Gastroesophageal sphincter (tissue), 4 donors: ENCODE measurements at regions not wholly inside any gene's neighbourhood (a gene's known extent, or its start where the extent isn't known, plus 50 kb on each side); places are given as distances from the start of the nearest gene placed in this dataset.
"Not testable (repeated sequence)": the region's sequence is repeated elsewhere in the genome, so short reads cannot be mapped to it uniquely, and the experiment has no call there.

Experiments used
- ATAC-seq: fragments of 150-250 bp; one replicate; pipeline ENCODE4 v1.9.1; 2016; ENCODE audit warnings: mild to moderate bottlenecking, moderate library complexity
- H3K27ac ChIP-seq, 4 donors: fragments of 200-600 bp; sonication (generic) in 3 of 4; 1 replicate in 3 of 4; 2 replicates in 1 of 4; pipeline ENCODE4 v1.5.1; 2016 to 2019
- H3K27me3 ChIP-seq: fragments of 200-600 bp; sonication (generic); one replicate; pipeline ENCODE4 v1.5.1; 2019
- H3K36me3 ChIP-seq, 2 donors: fragments of 200-600 bp; sonication (generic); one replicate each; pipeline ENCODE4 v1.5.1; 2019; ENCODE audit warnings: control low read depth in 1 of 2
- H3K4me1 ChIP-seq, 3 donors: fragments of 200-600 bp; sonication (generic); 1 replicate in 2 of 3; 2 replicates in 1 of 3; pipeline ENCODE4 v1.5.1; 2016 to 2019; ENCODE audit warnings: control low read depth in 2 of 3
- H3K4me3 ChIP-seq, 2 donors: fragments of 200-600 bp; sonication (generic); one replicate each; pipeline ENCODE4 v1.5.1; 2019; ENCODE audit warnings: mild to moderate bottlenecking in 1 of 2, moderate library complexity in 1 of 2
- H3K9me3 ChIP-seq, 3 donors: fragments of 200-600 bp; sonication (generic); one replicate each; pipeline ENCODE4 v1.5.1; 2017 to 2019; ENCODE audit warnings: control low read depth in 2 of 3
- EP300 ChIP-seq: sonication (generic); formaldehyde crosslinking; IDR thresholded peaks from one replicate; pipeline ENCODE4 v1.6.1; 2017; ENCODE audit warnings: antibody characterized with exemption, mild to moderate bottlenecking
- POLR2A ChIP-seq, 2 donors: fragments of 450-650 bp; IDR thresholded peaks; one replicate each; pipeline ENCODE4 v1.6.1; 2017; ENCODE audit warnings: antibody characterized with exemption in 2 of 2, mild to moderate bottlenecking in 2 of 2, moderate library complexity in 1 of 2
- POLR2AphosphoS5 ChIP-seq: sonication (generic); formaldehyde crosslinking; IDR thresholded peaks from one replicate; pipeline ENCODE4 v1.6.1; 2017; ENCODE audit warnings: antibody characterized with exemption
- WGBS, 2 donors: methylation state at CpG; one replicate each; pipeline ENCODE4 v1.1.5; 2018; ENCODE audit warnings: low coverage in 1 of 2; 5-methylcytosine and 5-hydroxymethylcytosine counted together
- TF ChIP-seq, protein P1 (sequence below), 4 experiments: fragments of 200-600 bp in 2 of 4; fragments of 450-650 bp in 2 of 4; sonication (generic) in 1 of 4; IDR thresholded peaks; one replicate each; pipeline ENCODE4 v1.5.1; 2017 to 2019; ENCODE audit warnings: antibody characterized with exemption in 4 of 4, mild to moderate bottlenecking in 2 of 4, moderate library complexity in 2 of 4

DNA sequence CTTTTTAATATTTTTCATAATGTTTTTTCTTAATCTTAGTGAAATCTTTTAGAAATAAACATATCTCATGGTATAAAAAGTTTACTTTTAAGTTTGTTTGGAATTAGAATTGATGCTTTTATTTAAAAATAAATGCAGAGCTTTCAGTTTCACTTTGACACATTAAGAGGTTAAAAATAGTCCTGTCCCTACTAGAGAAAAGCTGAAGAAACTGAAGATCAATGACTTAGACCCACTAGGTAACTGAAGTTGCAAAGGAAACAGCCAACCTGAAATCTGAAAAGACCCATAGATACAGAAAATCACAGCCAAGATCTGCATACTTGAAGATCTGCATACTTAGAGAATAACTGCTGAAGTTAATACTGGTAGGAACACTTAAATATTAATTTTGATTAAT, 237.6 kb downstream of the RAP2B start:
- H3K36me3 ChIP-seq = no peaks in the 10 kb centered on the region
- no peak for TF ChIP-seq POLR2AphosphoS5
- TF ChIP-seq, protein P1, sequence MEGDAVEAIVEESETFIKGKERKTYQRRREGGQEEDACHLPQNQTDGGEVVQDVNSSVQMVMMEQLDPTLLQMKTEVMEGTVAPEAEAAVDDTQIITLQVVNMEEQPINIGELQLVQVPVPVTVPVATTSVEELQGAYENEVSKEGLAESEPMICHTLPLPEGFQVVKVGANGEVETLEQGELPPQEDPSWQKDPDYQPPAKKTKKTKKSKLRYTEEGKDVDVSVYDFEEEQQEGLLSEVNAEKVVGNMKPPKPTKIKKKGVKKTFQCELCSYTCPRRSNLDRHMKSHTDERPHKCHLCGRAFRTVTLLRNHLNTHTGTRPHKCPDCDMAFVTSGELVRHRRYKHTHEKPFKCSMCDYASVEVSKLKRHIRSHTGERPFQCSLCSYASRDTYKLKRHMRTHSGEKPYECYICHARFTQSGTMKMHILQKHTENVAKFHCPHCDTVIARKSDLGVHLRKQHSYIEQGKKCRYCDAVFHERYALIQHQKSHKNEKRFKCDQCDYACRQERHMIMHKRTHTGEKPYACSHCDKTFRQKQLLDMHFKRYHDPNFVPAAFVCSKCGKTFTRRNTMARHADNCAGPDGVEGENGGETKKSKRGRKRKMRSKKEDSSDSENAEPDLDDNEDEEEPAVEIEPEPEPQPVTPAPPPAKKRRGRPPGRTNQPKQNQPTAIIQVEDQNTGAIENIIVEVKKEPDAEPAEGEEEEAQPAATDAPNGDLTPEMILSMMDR (IDR thresholded peaks at IDR 0.05) = no peak
- no peak for TF ChIP-seq EP300
- no peak for TF ChIP-seq POLR2A (IDR thresholded peaks at IDR 0.05)
- no peak for ATAC-seq
- H3K4me3 ChIP-seq = no peak overlapping the region
- H3K9me3 ChIP-seq = peaks cover 0 to 6% (median 0%) of the 10 kb centered on the region in 3 donors
- H3K27me3 ChIP-seq = no peaks in the 10 kb centered on the region
- H3K4me1 ChIP-seq = no peaks in the 10 kb centered on the region
- no peak overlapping the region for H3K27ac ChIP-seq

DNA sequence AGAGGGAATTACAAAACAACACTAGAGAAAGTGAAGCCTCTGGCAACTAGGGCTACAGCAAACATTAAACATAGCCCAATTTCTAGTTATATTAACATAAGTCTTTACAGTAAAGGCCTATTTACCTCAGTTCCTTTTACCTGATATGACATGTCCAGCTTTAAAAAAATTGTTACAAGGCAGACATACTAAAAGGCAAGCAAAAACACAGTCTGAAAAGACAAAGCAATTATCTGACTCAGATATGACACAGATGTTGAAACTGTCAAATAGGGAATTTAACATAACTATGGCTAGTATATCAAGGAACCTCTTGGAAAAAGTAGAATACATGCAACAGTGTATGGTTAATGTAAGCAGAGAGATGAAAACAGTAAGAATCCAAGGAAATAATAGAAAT, 238.6 kb downstream of the RAP2B start:
- Histone ChIP-seq H3K27me3 (no peaks in the 10 kb centered on the region), H3K27ac (no peak overlapping the region), H3K4me1 (no peaks in the 10 kb centered on the region), H3K36me3 (no peaks in the 10 kb centered on the region), H3K9me3 (no peaks in the 10 kb centered on the region), H3K4me3 (no peak overlapping the region)
- TF ChIP-seq EP300 (no peak), POLR2AphosphoS5 (no peak), POLR2A (IDR thresholded peaks at IDR 0.05) (no peak)
- TF ChIP-seq, protein P1 (IDR thresholded peaks at IDR 0.05) = no peak
- no peak for ATAC-seq

- Histone ChIP-seq H3K4me1 (no peaks in the 10 kb centered on the region), H3K4me3 (no peak overlapping the region), H3K27ac (no peak overlapping the region), H3K27me3 (no peaks in the 10 kb centered on the region), H3K36me3 (no peaks in the 10 kb centered on the region), H3K9me3 (no peaks in the 10 kb centered on the region)
- WGBS, 2 donors = 47 to 60% methylated on average over 2 of the region's 2 CpGs
- TF ChIP-seq EP300 (no peak), POLR2AphosphoS5 (no peak), POLR2A (IDR thresholded peaks at IDR 0.05) (no peak)
- TF ChIP-seq, protein P1 (IDR thresholded peaks at IDR 0.05) = no peak
- no peak for ATAC-seq
These were observed 242.1 kb downstream of the RAP2B start for GRCh38 chr3:153404157-153404556.

GRCh38 chr3:153405320-153405719, 243.3 kb downstream of the RAP2B start:
- H3K36me3 ChIP-seq, H3K4me1 ChIP-seq, H3K27me3 ChIP-seq, H3K9me3 ChIP-seq, H3K4me3 ChIP-seq, H3K27ac ChIP-seq, ATAC-seq: not testable (repeated sequence)
- 82% methylated on average over 4 of the region's 4 CpGs; no CpG with 5 or more reads in 1 of the 2 donors for WGBS, 2 donors

- WGBS, 2 donors = 45 to 65% methylated on average over 2 to 3 of the region's 3 CpGs
These were observed 248.5 kb downstream of the RAP2B start for GRCh38 chr3:153410517-153410916.

More at GRCh38 chr3:153410517-153410916, 248.5 kb downstream of the RAP2B start:
- ATAC-seq = no peak
- no peak overlapping the region for H3K27ac ChIP-seq
- H3K4me1 ChIP-seq = no peaks in the 10 kb centered on the region
- no peak overlapping the region for H3K4me3 ChIP-seq
- no peaks in the 10 kb centered on the region for H3K27me3 ChIP-seq
- TF ChIP-seq EP300 (no peak), POLR2AphosphoS5 (no peak), POLR2A (IDR thresholded peaks at IDR 0.05) (no peak)
- TF ChIP-seq, protein P1 (IDR thresholded peaks at IDR 0.05) = no peak
- H3K9me3 ChIP-seq = no peaks in the 10 kb centered on the region
- H3K36me3 ChIP-seq = no peaks in the 10 kb centered on the region
